ENCODE measurements at regions not wholly inside any gene's neighbourhood (a gene's known extent, or its start where the extent isn't known, plus 50 kb on each side); places are given as distances from the start of the nearest gene placed in this dataset.
"Not testable (repeated sequence)": the region's sequence is repeated elsewhere in the genome, so short reads cannot be mapped to it uniquely, and the experiment has no call there.

DNA sequence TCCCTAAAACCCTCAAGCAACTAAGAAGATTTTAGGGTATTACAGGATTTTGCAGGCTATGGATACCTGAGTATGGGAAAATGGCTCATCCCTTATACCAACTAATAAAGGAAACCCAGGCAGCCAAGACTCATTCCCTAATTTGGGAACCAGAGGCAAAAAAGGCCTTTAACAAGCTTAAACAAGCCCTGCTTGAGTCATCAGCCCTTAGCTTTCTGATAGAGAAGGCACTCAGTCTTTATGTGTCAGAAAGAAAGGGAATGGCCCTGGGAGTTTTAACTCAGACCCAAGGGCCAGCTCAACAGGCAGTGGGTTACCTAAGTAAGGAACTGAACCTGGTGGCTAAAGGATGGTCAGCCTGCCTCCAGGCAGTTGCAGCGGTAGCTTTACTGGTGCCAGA lies 96.9 kb upstream of the RMP24 start:
- DNase-seq (ENCODE audit: low read depth in 2 of 2), result no peak

DNA sequence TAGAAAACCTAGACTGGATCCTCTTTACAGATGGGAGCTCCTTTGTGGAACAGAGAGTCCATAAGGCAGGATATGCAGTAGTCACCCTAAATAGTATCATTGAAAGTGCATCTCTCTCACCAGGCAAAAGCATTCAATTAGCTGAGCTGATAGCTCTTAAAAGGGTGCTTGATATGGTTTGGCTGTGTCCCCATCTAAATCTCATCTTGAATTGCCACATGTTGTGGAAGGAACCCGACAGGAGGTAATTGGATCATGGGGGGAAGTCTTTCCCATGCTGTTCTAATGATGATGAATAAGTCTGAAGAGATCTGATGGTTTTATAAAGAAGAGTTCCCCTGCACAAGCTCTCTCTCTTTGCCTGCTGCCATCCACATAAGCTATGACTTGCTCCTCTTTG lies 96.2 kb upstream of the RMP24 start:
- DNase-seq (ENCODE audit: low read depth in 2 of 2), result no peak

DNA sequence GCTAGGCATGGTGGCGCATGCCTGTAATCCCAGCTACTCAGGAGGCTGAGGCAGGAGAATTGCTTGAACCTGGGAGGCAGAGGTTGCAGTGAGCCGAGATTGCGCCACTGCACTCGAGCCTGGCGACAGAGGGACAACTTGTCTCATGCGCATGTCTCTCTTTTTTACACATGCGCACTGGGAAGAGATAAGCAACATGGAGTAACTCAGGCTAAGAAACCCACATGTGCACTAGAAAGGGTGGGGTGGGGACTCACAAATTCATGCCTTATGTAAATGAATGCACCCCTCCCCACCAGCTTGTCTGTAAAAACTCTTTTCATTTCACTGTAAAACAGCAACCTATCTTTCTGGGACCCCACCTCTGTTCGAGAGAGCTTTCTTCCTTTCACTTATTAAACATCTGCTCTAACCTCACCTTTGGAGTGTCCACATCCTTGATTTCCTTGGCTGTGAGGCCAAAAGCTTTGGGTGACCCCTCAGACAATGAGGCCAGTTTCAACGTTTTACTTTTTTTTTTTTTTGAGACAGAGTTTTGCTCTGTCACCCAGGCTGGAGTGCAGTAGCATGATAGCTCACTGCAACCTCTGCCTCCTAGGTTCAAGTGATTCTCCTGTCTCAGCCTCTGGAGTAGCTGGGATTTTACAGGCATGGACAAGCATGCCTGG lies 91.6 kb upstream of the RMP24 start:
- DNase-seq (ENCODE audit: low read depth in 2 of 2), result no peak

DNA sequence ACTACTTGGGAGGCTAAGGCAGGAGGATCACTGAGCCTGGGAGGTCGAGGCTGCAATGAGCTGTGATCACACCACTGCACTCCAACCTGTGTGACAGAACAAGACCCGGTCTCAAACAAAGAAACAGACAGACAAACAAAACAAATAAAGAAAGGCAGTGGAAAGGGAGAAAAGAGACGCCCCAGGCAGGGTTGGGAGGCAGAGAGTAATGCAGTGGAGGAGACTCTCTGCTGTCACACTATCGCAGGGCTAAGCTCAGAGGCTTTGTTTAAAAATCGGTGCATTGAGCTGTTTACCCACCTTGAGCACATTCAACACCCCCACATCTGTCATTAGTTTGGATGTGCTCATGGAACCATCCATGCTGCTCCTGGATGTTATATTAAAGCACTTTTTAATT lies 84.2 kb upstream of the RMP24 start:
- DNase-seq (ENCODE audit: low read depth in 2 of 2), result no peak

DNA sequence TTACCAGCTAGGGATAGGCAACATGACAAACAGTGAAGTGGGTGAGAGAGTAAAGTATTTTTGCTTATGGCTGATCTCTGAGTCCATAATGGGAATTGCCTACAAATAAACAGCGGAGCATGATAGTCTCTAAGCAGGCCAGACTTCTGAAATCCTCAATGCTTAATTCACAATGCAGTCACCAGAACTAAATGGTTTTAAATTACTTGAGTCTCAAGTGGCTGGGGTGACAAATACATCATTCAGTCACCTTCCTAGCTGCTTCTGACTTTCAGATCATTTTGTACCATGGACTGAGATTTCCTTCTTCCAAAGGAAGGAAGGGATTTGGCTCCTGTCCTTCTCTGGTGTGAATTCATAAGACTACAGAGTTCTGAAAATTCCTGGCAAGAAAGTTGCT lies 82.8 kb upstream of the RMP24 start:
- no peak for DNase-seq (ENCODE audit: low read depth in 2 of 2)

DNA sequence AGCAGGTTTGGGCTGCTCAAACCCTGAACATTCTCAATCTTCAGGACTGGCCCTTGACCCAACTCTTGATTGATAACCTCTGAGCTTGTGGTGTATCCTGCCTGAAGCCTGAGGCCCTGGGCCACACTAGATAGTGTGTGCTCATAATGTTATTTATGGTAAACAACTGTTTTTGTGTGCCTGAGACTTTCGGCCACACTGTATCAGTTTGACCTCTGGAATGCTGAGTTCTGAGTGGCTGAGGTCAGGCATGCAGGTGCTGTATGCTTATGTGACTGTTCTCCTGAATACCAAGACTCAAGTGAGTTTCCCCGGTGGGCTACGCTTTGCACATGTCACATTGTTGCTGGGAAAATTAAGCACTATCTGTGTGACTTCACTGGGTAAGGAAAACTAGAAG lies 82.2 kb upstream of the RMP24 start:
- DNase-seq (ENCODE audit: low read depth in 2 of 2), result no peak

DNA sequence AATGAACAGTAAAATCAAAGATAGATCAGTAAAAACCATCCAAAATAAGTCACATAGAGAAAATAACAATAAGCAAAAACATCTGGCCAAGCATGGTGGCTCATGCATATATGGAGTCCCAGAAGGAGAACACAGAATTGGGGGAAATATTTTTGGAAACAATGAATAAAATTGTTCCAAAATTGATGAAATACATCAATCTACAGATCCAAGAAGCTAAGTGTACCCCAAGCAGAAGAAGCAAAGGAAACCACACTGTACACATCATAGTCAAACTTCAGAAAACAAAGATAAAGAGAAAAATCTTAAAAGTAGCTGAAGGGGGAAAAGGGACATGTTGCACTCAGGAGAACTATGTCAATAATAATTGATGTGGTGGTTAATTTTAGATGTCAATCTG lies 80.4 kb upstream of the RMP24 start:
- no peak for DNase-seq (ENCODE audit: low read depth in 2 of 2)

DNA sequence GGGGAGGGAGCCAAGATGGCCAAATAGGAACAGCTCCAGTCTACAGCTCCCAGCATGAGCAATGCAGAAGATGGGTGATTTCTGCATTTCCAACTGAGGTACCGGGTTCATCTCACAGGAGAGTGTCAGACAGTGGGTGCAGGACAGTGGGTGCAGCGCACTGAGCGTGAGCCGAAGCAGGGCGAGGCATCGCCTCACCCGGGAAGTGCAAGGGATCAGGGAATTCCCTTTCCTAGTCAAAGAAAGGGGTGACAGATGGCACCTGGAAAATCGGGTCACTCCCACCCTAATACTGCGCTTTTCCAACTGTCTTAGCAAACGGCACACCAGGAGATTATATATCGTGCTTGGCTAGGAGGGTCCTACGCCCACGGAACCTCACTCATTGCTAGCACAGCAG lies 75.0 kb upstream of the RMP24 start:
- not testable (repeated sequence) for DNase-seq (ENCODE audit: low read depth in 2 of 2)

DNA sequence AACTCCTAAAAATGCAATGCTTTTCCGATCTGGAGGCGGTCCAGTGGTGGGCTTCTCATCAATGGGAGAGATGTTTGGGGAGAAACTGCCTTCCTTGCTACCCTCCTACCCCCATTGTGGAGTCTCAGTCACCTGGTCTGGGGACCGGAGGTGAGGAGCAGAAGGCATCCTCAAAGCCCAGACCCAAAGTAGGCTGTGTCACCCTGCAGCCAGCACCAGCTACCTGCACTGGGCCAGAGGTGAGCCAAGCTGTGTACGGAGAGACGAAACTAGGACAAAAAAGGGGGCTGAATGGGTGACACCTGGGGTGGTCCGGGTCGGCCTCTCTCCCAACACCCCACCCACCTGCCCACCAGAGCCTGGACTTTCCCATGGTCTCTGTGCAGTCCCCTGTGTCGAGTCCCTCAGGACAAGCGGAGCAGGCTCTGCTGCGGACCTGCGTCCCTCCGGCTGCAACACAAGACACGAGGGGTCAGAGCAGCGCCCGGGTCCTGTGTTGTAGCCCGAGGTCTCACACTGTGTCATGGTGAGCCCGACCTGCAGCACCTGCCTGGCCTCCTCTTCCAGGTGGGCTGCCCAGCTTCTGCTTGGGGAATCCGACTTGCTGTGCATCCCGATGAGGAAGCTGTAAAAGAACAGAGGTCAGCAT lies 68.0 kb upstream of the RMP24 start:
- no peak for DNase-seq (ENCODE audit: low read depth in 2 of 2)

DNA sequence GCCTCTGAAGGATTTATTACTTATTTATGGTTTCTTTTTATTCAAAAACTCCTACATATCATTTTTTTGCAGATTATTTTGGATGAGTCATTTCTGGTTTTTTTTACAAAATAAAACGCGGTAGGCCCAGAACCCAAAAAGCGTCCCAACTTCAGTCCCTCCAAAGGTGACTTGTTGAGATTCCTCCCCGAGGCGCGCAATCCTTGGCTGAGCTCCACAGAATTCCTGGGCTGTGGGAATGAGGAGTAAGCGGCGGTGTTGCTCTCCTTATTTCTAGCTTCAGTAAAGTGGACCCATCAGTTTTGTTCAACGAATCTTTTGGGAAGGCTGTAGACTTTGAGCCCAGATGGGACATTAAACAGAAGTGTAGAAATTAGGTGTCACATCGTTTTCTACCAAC lies 67.0 kb upstream of the RMP24 start:
- no peak for DNase-seq (ENCODE audit: low read depth in 2 of 2)

DNA sequence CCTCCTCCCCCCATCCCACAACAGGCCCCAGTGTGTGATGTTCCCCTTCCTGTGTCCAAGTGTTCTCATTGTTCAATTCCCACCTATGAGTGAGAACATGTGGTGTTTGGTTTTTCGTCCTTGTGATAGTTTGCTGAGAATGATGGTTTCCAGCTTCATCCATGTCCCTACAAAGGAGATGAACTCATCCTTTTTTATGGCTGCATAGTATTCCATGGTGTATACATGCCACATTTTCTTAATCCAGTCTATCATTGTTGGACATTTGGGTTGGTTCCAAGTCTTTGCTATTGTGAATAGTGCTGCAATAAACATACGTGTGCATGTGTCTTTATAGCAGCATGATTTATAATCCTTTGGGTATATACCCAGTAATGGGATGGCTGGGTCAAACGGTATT lies 66.2 kb upstream of the RMP24 start:
- not testable (repeated sequence) for DNase-seq (ENCODE audit: low read depth in 2 of 2)

DNA sequence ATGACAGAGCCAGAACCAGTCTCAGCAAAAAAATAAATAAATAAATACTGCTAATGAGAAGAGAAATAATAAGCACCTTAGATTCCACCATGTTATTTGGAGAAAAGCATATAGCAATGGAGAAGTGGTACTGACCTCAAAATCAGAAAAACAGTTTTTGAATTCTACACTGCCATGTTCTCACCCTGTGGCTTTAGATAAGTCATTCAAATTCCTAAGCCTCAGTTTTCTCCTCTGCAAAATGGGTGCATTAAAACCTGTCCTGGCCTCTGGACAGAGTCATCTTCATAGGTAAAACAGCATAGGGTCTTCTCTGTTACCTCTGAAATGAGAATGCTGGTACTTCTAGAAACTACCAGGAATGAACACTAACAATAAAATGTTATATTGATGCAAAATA lies 62.2 kb upstream of the RMP24 start:
- DNase-seq (ENCODE audit: low read depth in 2 of 2), result no peak

DNA sequence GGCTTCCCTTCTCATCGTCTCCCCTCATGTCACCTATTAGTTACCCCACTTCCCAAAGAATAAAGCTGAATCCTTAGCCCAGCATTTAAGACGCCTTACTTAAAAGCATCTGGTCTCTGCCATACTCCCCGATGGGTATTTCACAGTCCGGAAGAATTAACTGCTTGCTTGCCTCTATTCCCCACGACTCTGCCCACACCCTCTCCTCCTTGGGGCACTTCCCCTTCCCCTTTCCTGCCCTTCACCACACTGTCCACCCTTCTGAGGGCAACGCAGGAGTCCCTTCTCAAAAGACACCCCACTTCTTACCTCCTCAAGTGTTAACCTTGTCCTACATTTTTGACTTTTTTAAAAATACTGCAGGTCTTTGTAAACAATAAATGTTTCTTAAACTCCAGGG lies 60.1 kb upstream of the RMP24 start:
- DNase-seq (ENCODE audit: low read depth in 2 of 2), result no peak

DNA sequence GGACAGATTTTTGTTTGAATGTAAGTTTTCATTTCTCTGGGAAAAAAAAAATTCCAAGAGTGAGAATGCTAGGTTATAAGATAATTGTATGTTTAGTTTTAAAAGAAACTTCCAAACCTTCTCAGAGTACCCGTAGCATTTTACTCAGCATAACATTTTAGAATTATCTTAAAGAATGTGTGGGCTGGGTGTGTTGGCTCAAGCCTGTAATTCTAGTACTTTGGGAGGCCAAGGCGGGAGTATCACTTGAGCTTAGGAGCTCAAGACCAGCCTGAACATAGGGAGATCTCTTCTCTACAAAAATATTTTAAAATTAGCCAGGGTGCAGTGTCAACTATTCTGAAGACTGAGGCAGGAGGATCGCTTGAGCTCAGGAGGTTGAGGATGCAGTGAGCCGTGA lies 57.4 kb upstream of the RMP24 start:
- DNase-seq (ENCODE audit: low read depth in 2 of 2), result no peak

DNA sequence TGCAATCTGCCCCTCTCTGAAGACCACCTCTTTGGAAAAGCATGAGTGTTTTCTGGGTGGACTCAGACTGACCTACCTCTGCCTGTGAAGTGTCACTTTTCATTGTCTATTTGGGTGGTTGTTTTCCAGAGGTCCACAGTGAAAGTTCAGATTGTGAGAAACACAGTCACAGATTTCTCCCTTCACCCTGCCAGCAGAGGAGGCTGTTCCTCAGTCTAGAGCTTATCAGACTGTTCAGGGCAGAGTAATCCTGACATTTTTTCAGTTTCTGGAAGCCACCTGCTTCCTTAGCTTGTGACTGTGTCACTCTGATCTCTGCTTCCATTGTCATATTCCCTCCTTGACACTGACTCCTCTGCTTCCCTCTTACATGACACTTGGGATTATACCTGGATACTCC lies 55.4 kb upstream of the RMP24 start:
- DNase-seq (ENCODE audit: low read depth in 2 of 2), result no peak

DNA sequence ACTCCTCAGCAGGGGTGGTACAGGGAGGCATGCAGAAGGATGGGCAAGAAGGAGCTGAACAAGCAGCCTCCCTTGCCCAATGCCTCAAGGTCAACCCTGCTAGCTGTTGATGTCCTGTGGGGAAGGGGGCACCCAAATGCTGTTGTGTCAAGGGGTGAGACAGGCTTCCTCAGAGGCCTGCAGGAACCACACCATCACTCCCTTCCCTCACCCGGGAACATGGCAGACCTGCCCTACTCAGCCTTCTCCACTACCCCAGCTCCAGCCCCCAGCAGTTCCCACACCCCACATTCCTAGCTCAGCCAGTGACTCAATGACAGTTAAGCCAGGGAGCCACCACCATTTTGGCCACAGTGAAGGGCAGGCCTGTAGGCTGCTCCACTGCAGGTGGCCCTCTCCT lies 53.9 kb upstream of the RMP24 start:
- no peak for DNase-seq (ENCODE audit: low read depth in 2 of 2)

DNA sequence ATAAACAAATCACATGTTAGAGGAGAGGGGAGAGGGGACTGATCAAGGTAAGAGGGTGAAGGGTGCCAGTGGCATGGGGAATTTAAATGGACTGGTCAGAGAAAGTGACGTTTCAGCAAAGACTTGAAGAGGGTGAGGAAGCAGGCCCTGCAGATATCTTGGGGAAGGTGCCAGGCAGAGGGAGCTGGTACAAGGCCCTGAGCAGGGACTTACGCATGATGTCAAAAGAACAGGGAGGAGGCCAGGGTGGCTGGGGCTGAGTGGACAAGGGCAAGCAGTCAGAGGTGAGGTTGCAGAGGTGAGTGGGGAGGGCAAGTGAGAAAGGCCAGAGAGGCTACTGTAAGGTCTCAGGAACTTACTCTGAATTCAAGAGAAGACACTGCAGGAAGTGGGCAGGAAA lies 53.3 kb upstream of the RMP24 start:
- DNase-seq (ENCODE audit: low read depth in 2 of 2), result no peak

DNA sequence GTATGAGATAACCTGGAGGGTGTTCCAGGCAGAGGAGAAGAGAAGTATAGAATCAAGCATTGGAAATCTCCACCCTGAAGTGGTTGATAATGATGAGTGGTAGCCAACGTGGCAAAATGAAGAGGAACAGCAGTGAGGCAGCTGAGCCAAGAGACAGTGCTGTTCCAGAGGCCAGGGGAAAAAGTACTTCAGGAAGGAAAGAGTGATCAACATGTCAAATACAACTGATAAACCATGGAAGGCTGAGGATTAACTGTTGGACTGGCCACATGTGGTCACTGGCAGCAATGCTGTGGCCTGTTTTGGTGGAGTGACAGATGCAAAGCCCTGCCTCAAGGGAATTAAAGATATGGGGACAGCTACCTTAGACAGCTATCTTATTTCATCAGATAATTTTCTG lies 51.9 kb upstream of the RMP24 start:
- DNase-seq (ENCODE audit: low read depth in 2 of 2), result no peak
